Fibroblast of lung (primary cell): ENCODE measurements at regions not wholly inside any gene's neighbourhood (a gene's known extent, or its start where the extent isn't known, plus 50 kb on each side); places are given as distances from the start of the nearest gene placed in this dataset.
"Not testable (repeated sequence)": the region's sequence is repeated elsewhere in the genome, so short reads cannot be mapped to it uniquely, and the experiment has no call there.

Experiments
- DNase-seq, 2 donors: peaks; one replicate each; pipeline versions ENCODE4 v3.0.0 to v3.0.0-alpha.2; 2010; ENCODE audit warnings: low read depth in 2 of 2
- H2AFZ ChIP-seq: 2 replicates; pipeline ENCODE4 v1.5.1; 2012; ENCODE audit warnings: low read length, control low read depth, inconsistent platforms
- H3K27ac ChIP-seq: 2 replicates; pipeline ENCODE4 v1.5.1; 2011; ENCODE audit warnings: low read length, control low read depth; ENCODE audit not compliant: insufficient read depth
- H3K27me3 ChIP-seq: 2 replicates; pipeline ENCODE4 v1.5.1; 2011; ENCODE audit warnings: mild to moderate bottlenecking, low read length; ENCODE audit not compliant: control insufficient read depth, insufficient read depth
- H3K36me3 ChIP-seq: 2 replicates; pipeline ENCODE4 v1.5.1; 2011; ENCODE audit warnings: low read length; ENCODE audit not compliant: control insufficient read depth, insufficient read depth
- H3K4me1 ChIP-seq: 2 replicates; pipeline ENCODE4 v1.5.1; 2011; ENCODE audit warnings: low read length; ENCODE audit not compliant: control insufficient read depth, insufficient read depth; ENCODE audit errors: extremely low read depth
- H3K4me2 ChIP-seq: 2 replicates; pipeline ENCODE4 v1.5.1; 2011; ENCODE audit warnings: low read length, control low read depth; ENCODE audit not compliant: insufficient read depth; ENCODE audit errors: extremely low read depth
- H3K4me3 ChIP-seq, 4 experiments: fragments of 200-600 bp in 1 of 4; sonication (generic) in 1 of 4; replicated peaks in 1 of 4; 2 replicates each; pipeline ENCODE4 v1.5.1; 2011 to 2016; ENCODE audit warnings: low read length in 4 of 4, low read depth in 3 of 4, mild to moderate bottlenecking in 3 of 4, control low read depth in 2 of 4, inconsistent platforms in 1 of 4, mixed read lengths in 1 of 4; ENCODE audit not compliant: insufficient read depth in 1 of 4; ENCODE audit errors: control extremely low read depth in 1 of 4
- H3K79me2 ChIP-seq: 2 replicates; pipeline ENCODE4 v1.5.1; 2012; ENCODE audit warnings: mild to moderate bottlenecking, low read length, inconsistent platforms; ENCODE audit not compliant: control insufficient read depth, insufficient read depth
- H3K9ac ChIP-seq: 2 replicates; pipeline ENCODE4 v1.5.1; 2011; ENCODE audit warnings: mild to moderate bottlenecking, low read length, control low read depth; ENCODE audit not compliant: insufficient read depth
- H3K9me3 ChIP-seq: 2 replicates; pipeline ENCODE4 v1.5.1; 2012; ENCODE audit warnings: low read depth, low read length; ENCODE audit not compliant: control insufficient read depth, insufficient read depth
- H4K20me1 ChIP-seq: 2 replicates; pipeline ENCODE4 v1.5.1; 2011; ENCODE audit warnings: low read length; ENCODE audit not compliant: control insufficient read depth, insufficient read depth; ENCODE audit errors: extremely low read depth
- EZH2 ChIP-seq: IDR thresholded peaks from 2 replicates; pipeline ENCODE4 v1.5.1; 2012; ENCODE audit warnings: low read length, control low read depth, mild to moderate bottlenecking; ENCODE audit errors: missing control alignments
- TF ChIP-seq, protein P1 (sequence below), 2 donors: IDR thresholded peaks in 1 of 2; conservative IDR thresholded peaks in 1 of 2; 1 replicate in 1 of 2; 2 replicates in 1 of 2; pipeline ENCODE4 v1.5.1; 2011 to 2012; ENCODE audit warnings: low read length in 2 of 2, control low read depth in 1 of 2, inconsistent platforms in 1 of 2, low read depth in 1 of 2, mild to moderate bottlenecking in 1 of 2

DNA sequence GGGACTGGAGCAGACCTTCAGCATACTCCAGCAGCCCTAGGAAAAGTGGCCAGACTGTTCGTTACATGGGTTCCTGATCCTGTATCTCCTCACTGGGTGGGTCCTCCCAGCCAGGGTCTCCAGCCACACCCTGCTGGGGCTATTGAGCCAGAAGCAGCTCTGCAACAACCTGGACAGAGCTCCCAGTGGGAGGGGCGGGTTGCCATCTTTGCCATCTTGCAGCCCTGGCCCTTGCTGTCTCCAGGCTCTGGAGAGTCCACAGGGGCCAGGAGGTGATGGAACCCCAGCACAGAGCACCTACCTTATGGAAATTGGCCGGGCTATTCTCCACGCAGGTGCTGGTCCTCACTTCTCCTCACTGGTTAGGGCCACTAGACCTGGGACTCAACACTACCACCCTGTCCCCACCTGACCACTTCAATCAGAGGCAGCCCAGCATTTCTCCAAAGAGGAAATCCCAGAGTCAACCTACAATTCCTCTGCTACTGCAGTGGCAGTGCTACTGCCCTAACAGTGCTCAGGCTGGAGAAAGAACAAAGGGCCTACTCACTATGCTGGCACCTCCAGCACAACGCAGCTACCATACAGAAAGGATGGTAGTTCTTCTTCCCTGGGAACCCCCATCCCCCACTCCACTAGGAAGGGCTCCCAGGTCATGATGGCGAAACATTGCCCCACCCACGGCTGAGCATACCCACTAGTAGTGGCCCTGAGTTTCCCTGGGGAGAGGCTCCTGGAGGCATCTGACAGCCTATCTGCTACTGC, 290.2 kb upstream of the NCAM1 start:
- Histone ChIP-seq H3K9me3 (no peaks in the 10 kb centered on the region), H3K4me3 (no peak overlapping the region), H3K79me2 (no peaks in the 10 kb centered on the region), H3K27ac (no peak overlapping the region), H3K4me2 (no peak overlapping the region), H3K9ac (no peak overlapping the region), H4K20me1 (no peaks in the 10 kb centered on the region), H3K4me1 (no peaks in the 10 kb centered on the region), H2AFZ (no peak overlapping the region), H3K27me3 (no peaks in the 10 kb centered on the region), H3K36me3 (no peaks in the 10 kb centered on the region)
- TF ChIP-seq, protein P1, sequence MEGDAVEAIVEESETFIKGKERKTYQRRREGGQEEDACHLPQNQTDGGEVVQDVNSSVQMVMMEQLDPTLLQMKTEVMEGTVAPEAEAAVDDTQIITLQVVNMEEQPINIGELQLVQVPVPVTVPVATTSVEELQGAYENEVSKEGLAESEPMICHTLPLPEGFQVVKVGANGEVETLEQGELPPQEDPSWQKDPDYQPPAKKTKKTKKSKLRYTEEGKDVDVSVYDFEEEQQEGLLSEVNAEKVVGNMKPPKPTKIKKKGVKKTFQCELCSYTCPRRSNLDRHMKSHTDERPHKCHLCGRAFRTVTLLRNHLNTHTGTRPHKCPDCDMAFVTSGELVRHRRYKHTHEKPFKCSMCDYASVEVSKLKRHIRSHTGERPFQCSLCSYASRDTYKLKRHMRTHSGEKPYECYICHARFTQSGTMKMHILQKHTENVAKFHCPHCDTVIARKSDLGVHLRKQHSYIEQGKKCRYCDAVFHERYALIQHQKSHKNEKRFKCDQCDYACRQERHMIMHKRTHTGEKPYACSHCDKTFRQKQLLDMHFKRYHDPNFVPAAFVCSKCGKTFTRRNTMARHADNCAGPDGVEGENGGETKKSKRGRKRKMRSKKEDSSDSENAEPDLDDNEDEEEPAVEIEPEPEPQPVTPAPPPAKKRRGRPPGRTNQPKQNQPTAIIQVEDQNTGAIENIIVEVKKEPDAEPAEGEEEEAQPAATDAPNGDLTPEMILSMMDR (conservative IDR thresholded peaks at IDR 0.05 in 1 of 2, IDR thresholded peaks at IDR 0.05 in 1 of 2; ENCODE audit: low read depth in 1 of 2, low read length in 2 of 2) = no peak
- TF ChIP-seq EZH2 = no peak
- DNase-seq = no peak

DNA sequence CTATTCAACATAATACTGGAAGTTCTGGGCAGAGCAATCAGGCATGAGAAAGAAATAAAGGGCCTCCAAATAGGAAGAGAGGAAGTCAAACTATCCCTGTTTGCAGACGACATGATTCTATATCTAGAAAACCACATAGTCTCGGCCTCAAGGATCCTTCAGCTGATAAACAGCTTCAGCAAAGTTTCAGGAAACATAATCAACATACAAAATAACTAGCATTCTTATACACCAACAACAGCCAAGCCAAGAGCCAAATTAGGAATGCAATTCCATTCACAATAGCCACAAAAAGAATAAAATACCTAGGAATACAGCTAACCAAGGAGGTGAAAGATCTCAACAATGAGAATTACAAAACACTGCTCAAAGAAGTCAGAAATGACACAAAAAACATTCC, 287.8 kb upstream of the NCAM1 start:
- peak in 1 of 2 donors; percentile 23 for DNase-seq
- H3K27me3 ChIP-seq = not testable (repeated sequence)

DNA sequence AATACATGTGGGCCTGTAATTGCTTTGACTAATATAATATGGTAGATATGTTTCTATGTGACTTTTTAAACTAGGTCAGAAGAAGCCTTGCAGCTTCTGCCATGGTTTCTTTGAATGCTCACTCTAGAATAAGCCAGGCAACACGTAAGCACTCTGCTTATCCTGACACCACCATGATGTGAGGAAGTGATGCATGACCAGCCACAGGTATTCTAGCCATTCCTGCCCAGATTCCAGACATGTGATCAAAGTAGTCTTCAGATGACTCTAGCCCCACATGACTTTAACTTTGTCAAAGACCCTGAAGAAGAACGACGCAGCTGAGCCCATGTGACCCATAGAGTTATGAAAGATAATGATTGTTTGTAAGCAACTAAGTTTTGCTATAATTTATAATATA, 276.1 kb upstream of the NCAM1 start:
- no peak for DNase-seq
- H3K4me1 ChIP-seq = no peaks in the 10 kb centered on the region
- H3K36me3 ChIP-seq = no peaks in the 10 kb centered on the region
- no peak for TF ChIP-seq EZH2
- TF ChIP-seq, protein P1 (conservative IDR thresholded peaks at IDR 0.05 in 1 of 2, IDR thresholded peaks at IDR 0.05 in 1 of 2; ENCODE audit: low read depth in 1 of 2, low read length in 2 of 2) = no peak
- H3K79me2 ChIP-seq = no peaks in the 10 kb centered on the region
- H2AFZ ChIP-seq = no peak overlapping the region
- H3K4me3 ChIP-seq = no peak overlapping the region
- no peak overlapping the region for H3K4me2 ChIP-seq
- no peak overlapping the region for H3K27ac ChIP-seq
- no peaks in the 10 kb centered on the region for H3K27me3 ChIP-seq
- H4K20me1 ChIP-seq = no peaks in the 10 kb centered on the region
- H3K9ac ChIP-seq = no peak overlapping the region
- H3K9me3 ChIP-seq = no peaks in the 10 kb centered on the region

More for the DNA sequence above, 287.8 kb upstream of the NCAM1 start:
- not testable (repeated sequence) for H3K27ac ChIP-seq, H3K9me3 ChIP-seq, H2AFZ ChIP-seq, H3K4me3 ChIP-seq, H3K79me2 ChIP-seq, H3K4me2 ChIP-seq, H3K9ac ChIP-seq, H4K20me1 ChIP-seq, H3K36me3 ChIP-seq, H3K4me1 ChIP-seq
